Activated CD8-positive, alpha-beta T cell treated with anti-CD3 and anti-CD28 coated beads for 36 hours (primary cell): ENCODE measurements at regions not wholly inside any gene's neighbourhood (a gene's known extent, or its start where the extent isn't known, plus 50 kb on each side); places are given as distances from the start of the nearest gene placed in this dataset.

ENCODE experiments used
- ATAC-seq: fragments of 200-7000 bp; cut with Tn5 transposase; one replicate; pipeline ENCODE4 v1.10.0; 2021; ENCODE audit warnings: mild to moderate bottlenecking, moderate library complexity
- CTCF ChIA-PET: fragments of 350-600 bp; sonication (Branson Sonifier 250); formaldehyde crosslinking; loops from one replicate; lab custom pipeline; 2021; ENCODE audit warnings: antibody characterized with exemption; lab: Charles Lee
- POLR2A ChIA-PET: fragments of 350-600 bp; sonication (Branson Sonifier 250); formaldehyde crosslinking; loops from one replicate; lab custom pipeline; 2021; ENCODE audit warnings: antibody characterized with exemption; lab: Charles Lee
- DNase-seq: peaks from one replicate; pipeline ENCODE4 v3.0.0-alpha.2; 2020
- H3K27ac Mint-ChIP-seq: one replicate; pipeline ENCODE4 v1.8.0; 2021; ENCODE audit warnings: mild to moderate bottlenecking, mixed read lengths
- H3K27me3 Mint-ChIP-seq: one replicate; pipeline ENCODE4 v1.8.0; 2021; ENCODE audit warnings: mixed read lengths
- H3K36me3 Mint-ChIP-seq: one replicate; pipeline ENCODE4 v1.8.0; 2021; ENCODE audit warnings: low read depth, mixed read lengths
- H3K4me1 Mint-ChIP-seq: one replicate; pipeline ENCODE4 v1.8.0; 2021; ENCODE audit warnings: low read depth, mixed read lengths
- H3K4me3 Mint-ChIP-seq: one replicate; pipeline ENCODE4 v1.8.0; 2021; ENCODE audit warnings: mild to moderate bottlenecking, moderate library complexity, mixed read lengths
- H3K9me3 Mint-ChIP-seq: one replicate; pipeline ENCODE4 v1.8.0; 2021; ENCODE audit warnings: mixed read lengths
- intact Hi-C: fragments of 100-400 bp; cut with micrococcal nuclease; formaldehyde crosslinking; loops from one replicate; pipeline ENCODE4 v1.10.0; 2022
- TF ChIP-seq, protein P1 (sequence below): fragments of 200-600 bp; IDR thresholded peaks from one replicate; pipeline ENCODE4 v1.8.0; 2022; ENCODE audit warnings: antibody characterized with exemption, mild to moderate bottlenecking

DNA sequence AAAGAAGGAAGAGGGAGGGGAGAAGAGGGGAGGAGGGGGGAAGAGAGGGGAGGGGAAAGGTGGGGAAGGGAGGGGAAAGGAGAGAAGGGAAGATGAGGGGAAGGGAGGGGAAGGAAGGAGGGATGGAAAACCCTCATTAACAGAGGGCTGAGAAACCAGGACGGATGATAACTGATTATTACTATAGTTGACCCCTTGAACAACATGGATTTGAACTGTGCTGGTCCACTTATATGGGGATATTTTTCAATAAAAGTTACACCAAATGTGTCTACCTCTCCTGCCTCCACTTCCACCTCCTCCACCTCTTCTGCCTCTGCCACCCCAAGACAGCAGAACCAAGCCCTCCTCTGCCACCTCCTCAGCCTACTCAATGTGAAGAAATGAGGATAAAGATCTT lies 184.1 kb upstream of the ARID1B start:
- Mint-ChIP-seq H3K27me3 (peaks cover 4% of the 10 kb centered on the region), H3K27ac (no peak overlapping the region), H3K36me3 (no peaks in the 10 kb centered on the region), H3K9me3 (no peaks in the 10 kb centered on the region), H3K4me3 (no peak overlapping the region), H3K4me1 (no peaks in the 10 kb centered on the region)
- DNase-seq (no peak), ATAC-seq (no peak)
- TF ChIP-seq, protein P1, sequence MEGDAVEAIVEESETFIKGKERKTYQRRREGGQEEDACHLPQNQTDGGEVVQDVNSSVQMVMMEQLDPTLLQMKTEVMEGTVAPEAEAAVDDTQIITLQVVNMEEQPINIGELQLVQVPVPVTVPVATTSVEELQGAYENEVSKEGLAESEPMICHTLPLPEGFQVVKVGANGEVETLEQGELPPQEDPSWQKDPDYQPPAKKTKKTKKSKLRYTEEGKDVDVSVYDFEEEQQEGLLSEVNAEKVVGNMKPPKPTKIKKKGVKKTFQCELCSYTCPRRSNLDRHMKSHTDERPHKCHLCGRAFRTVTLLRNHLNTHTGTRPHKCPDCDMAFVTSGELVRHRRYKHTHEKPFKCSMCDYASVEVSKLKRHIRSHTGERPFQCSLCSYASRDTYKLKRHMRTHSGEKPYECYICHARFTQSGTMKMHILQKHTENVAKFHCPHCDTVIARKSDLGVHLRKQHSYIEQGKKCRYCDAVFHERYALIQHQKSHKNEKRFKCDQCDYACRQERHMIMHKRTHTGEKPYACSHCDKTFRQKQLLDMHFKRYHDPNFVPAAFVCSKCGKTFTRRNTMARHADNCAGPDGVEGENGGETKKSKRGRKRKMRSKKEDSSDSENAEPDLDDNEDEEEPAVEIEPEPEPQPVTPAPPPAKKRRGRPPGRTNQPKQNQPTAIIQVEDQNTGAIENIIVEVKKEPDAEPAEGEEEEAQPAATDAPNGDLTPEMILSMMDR = no peak
- ChIA-PET CTCF (no interaction called here), POLR2A (no interaction called here)
- intact Hi-C loops = no loop called here

DNA sequence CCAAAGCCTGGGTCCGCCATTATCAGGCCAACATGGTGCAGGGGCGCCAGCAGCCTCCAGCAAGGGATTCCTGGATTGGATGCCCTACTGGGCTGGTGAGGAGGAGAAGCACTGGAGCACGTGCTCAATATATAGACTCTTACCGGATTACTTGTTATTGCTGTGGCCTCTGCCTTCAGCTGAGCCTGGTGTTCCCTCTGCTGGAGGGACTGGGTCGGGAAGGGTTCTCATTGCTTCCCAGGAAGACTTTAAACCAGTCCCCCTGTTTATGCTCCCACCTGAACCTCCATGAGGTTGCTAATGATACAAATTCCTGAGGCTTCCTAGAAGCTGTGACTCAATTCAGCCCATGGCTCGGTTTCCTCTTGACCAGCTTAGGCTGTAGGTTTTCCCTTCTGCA lies 186.7 kb upstream of the ARID1B start:
- intact Hi-C loops = no loop called here
- Mint-ChIP-seq H3K4me1 (no peaks in the 10 kb centered on the region), H3K27ac (no peak overlapping the region), H3K4me3 (no peak overlapping the region), H3K27me3 (peaks cover 6% of the 10 kb centered on the region), H3K9me3 (no peaks in the 10 kb centered on the region), H3K36me3 (no peaks in the 10 kb centered on the region)
- POLR2A ChIA-PET = no interaction called here
- TF ChIP-seq, protein P1 = no peak
- CTCF ChIA-PET = interaction anchor here (1.3 kb wide), 1 partner anchor 25 kb away, joined by 3 read pairs; no protein-coding TSS in a partner anchor
- no peak for ATAC-seq
- no peak for DNase-seq

DNA sequence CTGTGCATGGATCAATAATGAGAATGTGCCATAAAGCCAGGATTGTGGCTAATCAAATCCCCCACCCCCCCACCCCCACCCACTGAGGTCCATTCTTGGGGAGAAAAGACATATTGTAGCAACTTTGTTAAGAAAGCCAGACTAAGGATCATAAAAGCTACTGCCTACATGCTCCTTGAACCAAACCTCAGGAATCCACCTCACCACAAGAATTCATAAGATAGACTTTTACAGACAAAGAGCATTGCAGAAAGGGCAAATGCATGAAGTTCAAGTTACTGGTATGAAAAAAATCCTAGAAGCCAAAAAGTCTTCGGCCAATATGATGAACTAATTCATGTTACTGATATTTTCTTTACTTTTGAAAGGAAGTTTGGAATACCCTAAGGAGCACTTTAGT lies 187.9 kb upstream of the ARID1B start:
- no peak for ATAC-seq
- H3K9me3 Mint-ChIP-seq = no peaks in the 10 kb centered on the region
- no peak for DNase-seq
- H3K36me3 Mint-ChIP-seq = no peaks in the 10 kb centered on the region
- no peak overlapping the region for H3K4me3 Mint-ChIP-seq
- intact Hi-C loops = no loop called here
- no peak overlapping the region for H3K27ac Mint-ChIP-seq
- TF ChIP-seq, protein P1 = no peak
- H3K4me1 Mint-ChIP-seq = no peaks in the 10 kb centered on the region
- peaks cover 8% of the 10 kb centered on the region for H3K27me3 Mint-ChIP-seq
- CTCF ChIA-PET = interaction anchor here (1.3 kb wide), 1 partner anchor 24 kb away, joined by 3 read pairs; no protein-coding TSS in a partner anchor
- POLR2A ChIA-PET = no interaction called here

DNA sequence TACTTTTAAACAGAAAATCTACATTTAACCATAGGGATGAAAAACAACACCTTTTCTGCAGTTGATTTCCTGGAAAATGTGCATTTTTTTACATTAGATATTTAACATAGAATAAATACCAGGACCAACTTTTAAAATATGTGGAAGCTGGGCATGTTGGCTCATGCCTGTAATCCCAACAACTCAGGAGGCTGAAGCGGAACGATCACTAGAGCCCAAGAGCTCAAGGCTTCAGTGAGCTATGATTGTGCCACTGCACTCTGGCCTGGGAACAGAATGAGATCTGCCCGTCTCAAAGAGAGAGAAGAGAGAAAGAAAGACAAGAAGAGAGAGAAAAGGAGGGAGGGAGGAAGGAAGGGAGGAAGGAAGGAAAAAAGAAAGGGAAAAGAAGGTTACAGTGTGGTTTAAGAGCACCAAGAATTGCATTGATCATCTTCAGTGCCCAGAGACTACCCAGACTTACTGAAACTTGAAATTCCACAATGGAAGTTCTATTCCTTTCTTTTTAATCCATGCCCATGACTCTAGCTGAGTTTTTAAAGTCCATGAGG lies 189.4 kb upstream of the ARID1B start:
- ChIA-PET CTCF (interaction anchor here (0.7 to 0.8 kb wide), 2 partner anchors 25 to 31 kb away, joined by 3 read pairs; no protein-coding TSS in a partner anchor), POLR2A (no interaction called here)
- H3K4me1 Mint-ChIP-seq = no peaks in the 10 kb centered on the region
- H3K4me3 Mint-ChIP-seq = no peak overlapping the region
- no peaks in the 10 kb centered on the region for H3K36me3 Mint-ChIP-seq
- no peak for DNase-seq
- H3K9me3 Mint-ChIP-seq = no peaks in the 10 kb centered on the region
- H3K27ac Mint-ChIP-seq = no peak overlapping the region
- H3K27me3 Mint-ChIP-seq = peaks cover 8% of the 10 kb centered on the region
- TF ChIP-seq, protein P1 = no peak
- intact Hi-C loops = no loop called here
- no peak for ATAC-seq

DNA sequence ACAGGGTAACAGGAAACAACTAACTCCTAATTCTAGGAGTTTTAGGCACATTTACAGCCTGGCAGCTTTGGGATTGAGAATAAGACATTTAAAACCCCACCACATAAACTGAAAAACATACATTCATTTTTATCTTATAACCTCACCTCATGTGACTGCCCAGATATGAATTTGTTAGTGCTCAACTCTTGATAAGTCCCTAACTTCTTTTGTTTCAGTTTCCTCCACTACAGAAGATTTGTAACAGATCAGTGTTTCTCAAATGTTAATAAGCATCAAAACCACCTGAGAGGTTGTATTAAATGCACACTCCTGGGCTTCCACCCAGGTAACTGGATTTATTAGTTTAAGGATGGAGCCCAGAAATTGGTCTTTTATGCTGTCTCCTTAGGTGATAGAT lies 190.1 kb upstream of the ARID1B start:
- Mint-ChIP-seq H3K4me1 (no peaks in the 10 kb centered on the region), H3K4me3 (no peak overlapping the region), H3K27me3 (peaks cover 8% of the 10 kb centered on the region), H3K9me3 (no peaks in the 10 kb centered on the region), H3K27ac (no peak overlapping the region), H3K36me3 (no peaks in the 10 kb centered on the region)
- CTCF ChIA-PET = no interaction called here
- TF ChIP-seq, protein P1 = no peak
- POLR2A ChIA-PET = interaction anchor here (0.6 kb wide), 1 partner anchor 1128 kb away, joined by 3 read pairs; no protein-coding TSS in a partner anchor
- intact Hi-C loops = no loop called here
- DNase-seq (no peak), ATAC-seq (no peak)
